Kidney (tissue), 13 donors: ENCODE measurements at regions not wholly inside any gene's neighbourhood (a gene's known extent, or its start where the extent isn't known, plus 50 kb on each side); places are given as distances from the start of the nearest gene placed in this dataset.

Experiments
- DNase-seq, 5 donors: peaks; one replicate each; pipeline ENCODE4 v3.0.0-alpha.2; 2013 to 2020
- FAIRE-seq: peaks from 2 replicates; lab custom pipeline; 2012; peaks lifted over from hg19 to GRCh38; lab: Jason Lieb, UNC
- H3K27ac ChIP-seq, 2 donors: one replicate each; pipeline ENCODE4 v1.7.0; 2013; ENCODE audit warnings: low read depth in 2 of 2, low read length in 2 of 2, inconsistent platforms in 1 of 2
- H3K27me3 ChIP-seq: one replicate; pipeline ENCODE4 v1.7.1; 2013; ENCODE audit warnings: low read length, inconsistent platforms; ENCODE audit not compliant: control insufficient read depth, insufficient read depth
- H3K36me3 ChIP-seq, 3 donors: one replicate each; pipeline versions ENCODE4 v1.7.0 to v1.7.1; 2013; ENCODE audit warnings: low read length in 3 of 3, control low read depth in 1 of 3, inconsistent platforms in 1 of 3; ENCODE audit not compliant: insufficient read depth in 3 of 3, control insufficient read depth in 2 of 3
- H3K4me1 ChIP-seq, 3 donors: one replicate each; pipeline versions ENCODE4 v1.7.0 to v1.7.1; 2013; ENCODE audit warnings: low read length in 3 of 3, inconsistent platforms in 1 of 3, low read depth in 1 of 3; ENCODE audit not compliant: control insufficient read depth in 2 of 3, insufficient read depth in 2 of 3
- H3K4me3 ChIP-seq, 3 donors: one replicate each; pipeline versions ENCODE4 v1.7.0 to v1.8.1; 2013; ENCODE audit warnings: low read length in 3 of 3, control low read depth in 1 of 3, inconsistent platforms in 1 of 3
- H3K9ac ChIP-seq, 3 donors: one replicate each; pipeline versions ENCODE4 v1.7.0 to v1.7.1; 2013; ENCODE audit warnings: low read length in 3 of 3, control low read depth in 1 of 3, inconsistent platforms in 1 of 3
- H3K9me3 ChIP-seq, 3 donors: one replicate each; pipeline versions ENCODE4 v1.7.0 to v1.7.1; 2013; ENCODE audit warnings: low read length in 3 of 3, control low read depth in 1 of 3, inconsistent platforms in 1 of 3; ENCODE audit not compliant: control insufficient read depth in 2 of 3, insufficient read depth in 1 of 3
- CTCF ChIP-seq: IDR thresholded peaks from 3 replicates; pipeline ENCODE4 v1.5.1; 2012; ENCODE audit warnings: mild to moderate bottlenecking, moderate library complexity, borderline replicate concordance; ENCODE audit not compliant: insufficient read depth; ENCODE audit errors: extremely low read depth
- intact Hi-C: fragments of 100-400 bp; cut with DNase I; formaldehyde crosslinking; loops from one replicate; pipeline ENCODE4 v1.11.1; 2022
- donor health status: control.
- donor health status: control.
- donor health status: control.
- donor health status: control.
- donor health status: control.
- donor health status: DM: yes; HTN: yes; CAD: no.
- donor health status: Normal renal cell carcinoma (clear cell type).

- H3K27me3 ChIP-seq = no peaks in the 10 kb centered on the region
- DNase-seq (no peak), FAIRE-seq (no peak)
These were observed 89.6 kb upstream of the ZNF516 start for GRCh38 chr18:76584414-76585310.

GRCh38 chr18:76581261-76581660, 86.2 kb upstream of the ZNF516 start:
- H3K27ac ChIP-seq = no peak overlapping the region
- no peak for DNase-seq
- intact Hi-C loops = no loop called here
- no peaks in the 10 kb centered on the region for H3K9me3 ChIP-seq
- H3K36me3 ChIP-seq = no peaks in the 10 kb centered on the region
- no peak for FAIRE-seq
- no peak overlapping the region for H3K9ac ChIP-seq
- H3K27me3 ChIP-seq = no peaks in the 10 kb centered on the region
- H3K4me3 ChIP-seq = no peak overlapping the region
- no peaks in the 10 kb centered on the region for H3K4me1 ChIP-seq
- TF ChIP-seq CTCF = no peak

More at GRCh38 chr18:76584414-76585310, 89.6 kb upstream of the ZNF516 start:
- Histone ChIP-seq H3K9ac (no peak overlapping the region), H3K36me3 (no peaks in the 10 kb centered on the region), H3K27ac (no peak overlapping the region), H3K4me1 (peaks cover 0 to 3% (median 0%) of the 10 kb centered on the region in 3 donors), H3K4me3 (no peak overlapping the region), H3K9me3 (no peaks in the 10 kb centered on the region)
- TF ChIP-seq CTCF = no peak
- intact Hi-C loops = no loop called here

GRCh38 chr18:76580288-76580962, 85.4 kb upstream of the ZNF516 start:
- Histone ChIP-seq H3K27me3 (no peaks in the 10 kb centered on the region), H3K4me1 (no peaks in the 10 kb centered on the region), H3K27ac (no peak overlapping the region), H3K36me3 (no peaks in the 10 kb centered on the region), H3K9me3 (no peaks in the 10 kb centered on the region), H3K9ac (no peak overlapping the region), H3K4me3 (no peak overlapping the region)
- intact Hi-C loops = no loop called here
- no peak for TF ChIP-seq CTCF
- FAIRE-seq (no peak), DNase-seq (no peak)
